ENCODE measurements at regions not wholly inside any gene's neighbourhood (a gene's known extent, or its start where the extent isn't known, plus 50 kb on each side); places are given as distances from the start of the nearest gene placed in this dataset.

GRCh38 chr3:195001961-195002861 is 268.7 kb downstream of the XXYLT1 start (continued):
- TF ChIP-seq CEBPG (CRISPR knock-in tag; IDR thresholded peaks at IDR 0.05) = 0 out of 2 replicates have a peak, but pooled peaks have one; percentile 12
- peak; percentile 30; the same call in 1 of the 2 replicates for TF ChIP-seq ARID4A (CRISPR knock-in tag; IDR thresholded peaks at IDR 0.05; ENCODE audit: borderline replicate concordance)
- no peak for TF ChIP-seq FOSL1 (CRISPR knock-in tag; IDR thresholded peaks at IDR 0.05; ENCODE audit: borderline replicate concordance)
- TF ChIP-seq, protein P1, sequence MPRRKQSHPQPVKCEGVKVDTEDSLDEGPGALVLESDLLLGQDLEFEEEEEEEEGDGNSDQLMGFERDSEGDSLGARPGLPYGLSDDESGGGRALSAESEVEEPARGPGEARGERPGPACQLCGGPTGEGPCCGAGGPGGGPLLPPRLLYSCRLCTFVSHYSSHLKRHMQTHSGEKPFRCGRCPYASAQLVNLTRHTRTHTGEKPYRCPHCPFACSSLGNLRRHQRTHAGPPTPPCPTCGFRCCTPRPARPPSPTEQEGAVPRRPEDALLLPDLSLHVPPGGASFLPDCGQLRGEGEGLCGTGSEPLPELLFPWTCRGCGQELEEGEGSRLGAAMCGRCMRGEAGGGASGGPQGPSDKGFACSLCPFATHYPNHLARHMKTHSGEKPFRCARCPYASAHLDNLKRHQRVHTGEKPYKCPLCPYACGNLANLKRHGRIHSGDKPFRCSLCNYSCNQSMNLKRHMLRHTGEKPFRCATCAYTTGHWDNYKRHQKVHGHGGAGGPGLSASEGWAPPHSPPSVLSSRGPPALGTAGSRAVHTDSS (CRISPR knock-in tag; conservative IDR thresholded peaks at IDR 0.05) = no peak
- peak; percentile 36; the same call in 1 of the 2 replicates for TF ChIP-seq HIC2 (CRISPR knock-in tag; IDR thresholded peaks at IDR 0.05; ENCODE audit: low read depth)
- no peak for TF ChIP-seq EHMT2 (IDR thresholded peaks at IDR 0.05; ENCODE audit: borderline replicate concordance, low read depth, low read length)
- no peak for TF ChIP-seq NR0B2 (CRISPR knock-in tag; IDR thresholded peaks at IDR 0.05)
- TF ChIP-seq ZNF598 (CRISPR knock-in tag; IDR thresholded peaks at IDR 0.05; ENCODE audit: borderline replicate concordance) = no peak
- TF ChIP-seq ZNF547 (CRISPR knock-in tag; IDR thresholded peaks at IDR 0.05) = no peak
- TF ChIP-seq CBX5 (CRISPR knock-in tag; IDR thresholded peaks at IDR 0.05; ENCODE audit: borderline replicate concordance) = peak; percentile 87; the same call in 1 of the 2 replicates
- TF ChIP-seq ZNF550 (CRISPR knock-in tag; IDR thresholded peaks at IDR 0.05; ENCODE audit: borderline replicate concordance) = no peak
- TF ChIP-seq, protein P2, sequence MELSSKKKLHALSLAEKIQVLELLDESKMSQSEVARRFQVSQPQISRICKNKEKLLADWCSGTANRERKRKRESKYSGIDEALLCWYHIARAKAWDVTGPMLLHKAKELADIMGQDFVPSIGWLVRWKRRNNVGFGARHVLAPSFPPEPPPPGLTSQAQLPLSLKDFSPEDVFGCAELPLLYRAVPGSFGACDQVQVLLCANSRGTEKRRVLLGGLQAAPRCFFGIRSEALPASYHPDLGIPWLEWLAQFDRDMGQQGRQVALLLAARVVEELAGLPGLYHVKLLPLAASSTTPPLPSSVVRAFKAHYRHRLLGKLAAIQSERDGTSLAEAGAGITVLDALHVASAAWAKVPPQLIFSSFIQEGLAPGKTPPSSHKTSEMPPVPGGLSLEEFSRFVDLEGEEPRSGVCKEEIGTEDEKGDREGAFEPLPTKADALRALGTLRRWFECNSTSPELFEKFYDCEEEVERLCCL (CRISPR knock-in tag; IDR thresholded peaks at IDR 0.05; ENCODE audit: borderline replicate concordance) = no peak
- no peak for TF ChIP-seq U2AF2 (IDR thresholded peaks at IDR 0.05; ENCODE audit: low read depth, low read length)
- peak; percentile 65; the same call in 1 of the 2 replicates for TF ChIP-seq SALL1 (CRISPR knock-in tag; IDR thresholded peaks at IDR 0.05)
- peak; percentile 27; the same call in 1 of the 2 replicates for TF ChIP-seq HMG20A (CRISPR knock-in tag; IDR thresholded peaks at IDR 0.05; ENCODE audit: borderline replicate concordance)
- TF ChIP-seq, protein P3, sequence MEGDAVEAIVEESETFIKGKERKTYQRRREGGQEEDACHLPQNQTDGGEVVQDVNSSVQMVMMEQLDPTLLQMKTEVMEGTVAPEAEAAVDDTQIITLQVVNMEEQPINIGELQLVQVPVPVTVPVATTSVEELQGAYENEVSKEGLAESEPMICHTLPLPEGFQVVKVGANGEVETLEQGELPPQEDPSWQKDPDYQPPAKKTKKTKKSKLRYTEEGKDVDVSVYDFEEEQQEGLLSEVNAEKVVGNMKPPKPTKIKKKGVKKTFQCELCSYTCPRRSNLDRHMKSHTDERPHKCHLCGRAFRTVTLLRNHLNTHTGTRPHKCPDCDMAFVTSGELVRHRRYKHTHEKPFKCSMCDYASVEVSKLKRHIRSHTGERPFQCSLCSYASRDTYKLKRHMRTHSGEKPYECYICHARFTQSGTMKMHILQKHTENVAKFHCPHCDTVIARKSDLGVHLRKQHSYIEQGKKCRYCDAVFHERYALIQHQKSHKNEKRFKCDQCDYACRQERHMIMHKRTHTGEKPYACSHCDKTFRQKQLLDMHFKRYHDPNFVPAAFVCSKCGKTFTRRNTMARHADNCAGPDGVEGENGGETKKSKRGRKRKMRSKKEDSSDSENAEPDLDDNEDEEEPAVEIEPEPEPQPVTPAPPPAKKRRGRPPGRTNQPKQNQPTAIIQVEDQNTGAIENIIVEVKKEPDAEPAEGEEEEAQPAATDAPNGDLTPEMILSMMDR (CRISPR knock-in tag; IDR thresholded peaks at IDR 0.05) = peak; percentile 92
